Keratinocyte (primary cell): ENCODE measurements at regions not wholly inside any gene's neighbourhood (a gene's known extent, or its start where the extent isn't known, plus 50 kb on each side); places are given as distances from the start of the nearest gene placed in this dataset.

Source experiments
- DNase-seq: peaks from one replicate; pipeline ENCODE4 v3.0.0-alpha.2; 2011; ENCODE audit warnings: low read depth, missing footprints, low spot score
- FAIRE-seq: peaks from 2 replicates; lab custom pipeline; 2011; peaks lifted over from hg19 to GRCh38; lab: Jason Lieb, UNC
- H2AFZ ChIP-seq: 2 replicates; pipeline ENCODE4 v1.6.0; 2012; ENCODE audit warnings: low read length, control low read depth, inconsistent platforms; ENCODE audit not compliant: control insufficient read depth
- H3K27ac ChIP-seq: 2 replicates; pipeline ENCODE4 v1.5.1; 2011; ENCODE audit warnings: low read length; ENCODE audit not compliant: control insufficient read depth, insufficient read depth
- H3K27me3 ChIP-seq: 3 replicates; pipeline ENCODE4 v1.6.0; 2011; ENCODE audit warnings: low read length; ENCODE audit not compliant: control insufficient read depth, insufficient read depth; ENCODE audit errors: extremely low read depth
- H3K36me3 ChIP-seq, 2 experiments: 2 replicates in 1 of 2; 3 replicates in 1 of 2; pipeline ENCODE4 v1.5.1; 2011; ENCODE audit warnings: low read length in 2 of 2, mild to moderate bottlenecking in 1 of 2; ENCODE audit not compliant: control insufficient read depth in 2 of 2, insufficient read depth in 2 of 2; ENCODE audit errors: extremely low read depth in 1 of 2
- H3K4me1 ChIP-seq: 3 replicates; pipeline ENCODE4 v1.5.1; 2011; ENCODE audit warnings: low read length; ENCODE audit not compliant: control insufficient read depth, insufficient read depth; ENCODE audit errors: extremely low read depth
- H3K4me2 ChIP-seq: 3 replicates; pipeline ENCODE4 v1.6.0; 2011; ENCODE audit warnings: low read depth, low read length; ENCODE audit not compliant: control insufficient read depth, insufficient read depth; ENCODE audit errors: extremely low read depth
- H3K4me3 ChIP-seq, 3 experiments: fragments of 200-600 bp in 1 of 3; sonication (generic) in 1 of 3; 2 replicates in 2 of 3; 3 replicates in 1 of 3; pipeline ENCODE4 v1.5.1; 2011 to 2016; ENCODE audit warnings: low read length in 3 of 3, mild to moderate bottlenecking in 3 of 3, control low read depth in 2 of 3, inconsistent platforms in 1 of 3, low read depth in 1 of 3, mixed read lengths in 1 of 3, mixed run types in 1 of 3, moderate library complexity in 1 of 3; ENCODE audit not compliant: control insufficient read depth in 2 of 3, insufficient read depth in 2 of 3; ENCODE audit errors: extremely low read depth in 1 of 3
- H3K79me2 ChIP-seq: 2 replicates; pipeline ENCODE4 v1.6.0; 2012; ENCODE audit warnings: low read length; ENCODE audit not compliant: control insufficient read depth, insufficient read depth
- H3K9ac ChIP-seq: 3 replicates; pipeline ENCODE4 v1.6.0; 2011; ENCODE audit warnings: low read length; ENCODE audit not compliant: control insufficient read depth, insufficient read depth; ENCODE audit errors: extremely low read depth
- H3K9me1 ChIP-seq: 3 replicates; pipeline ENCODE4 v1.6.0; 2011; ENCODE audit warnings: low read length; ENCODE audit not compliant: control insufficient read depth, insufficient read depth; ENCODE audit errors: extremely low read depth
- H3K9me3 ChIP-seq: 2 replicates; pipeline ENCODE4 v1.5.1; 2012; ENCODE audit warnings: low read depth, low read length; ENCODE audit not compliant: control insufficient read depth
- H4K20me1 ChIP-seq: 3 replicates; pipeline ENCODE4 v1.6.0; 2011; ENCODE audit warnings: low read length; ENCODE audit not compliant: control insufficient read depth, insufficient read depth; ENCODE audit errors: extremely low read depth
- EZH2 ChIP-seq: IDR thresholded peaks from one replicate; pipeline ENCODE4 v1.6.1; 2012; ENCODE audit warnings: inconsistent platforms, mild to moderate bottlenecking, low read length, moderate library complexity
- dilution Hi-C: fragments of 300-500 bp; cut with MboI; formaldehyde crosslinking; loops from one replicate; pipeline ENCODE4 v1.7.0; 2020; ENCODE audit warnings: low sequenced_read_pairs; ENCODE audit not compliant: extremely low pct_ligation_motif_present
- TF ChIP-seq, protein P1 (sequence below), 3 experiments: IDR thresholded peaks in 1 of 3; conservative IDR thresholded peaks in 1 of 3; optimal IDR thresholded peaks in 1 of 3; 2 replicates in 2 of 3; 3 replicates in 1 of 3; pipeline versions ENCODE3 to v1.5.1; 2011; ENCODE audit warnings: low read length in 3 of 3, mild to moderate bottlenecking in 3 of 3, moderate library complexity in 2 of 3, control low read depth in 1 of 3, inconsistent platforms in 1 of 3; ENCODE audit not compliant: insufficient read depth in 2 of 3; ENCODE audit errors: extremely low read depth in 1 of 3

- Histone ChIP-seq H4K20me1 (no peaks in the 10 kb centered on the region), H3K36me3 (no peaks in the 10 kb centered on the region), H3K9me3 (no peaks in the 10 kb centered on the region), H3K4me1 (peaks cover 15% of the 10 kb centered on the region), H3K4me3 (no peak overlapping the region), H3K79me2 (no peaks in the 10 kb centered on the region), H3K4me2 (no peak overlapping the region), H3K9ac (no peak overlapping the region), H3K27ac (no peak overlapping the region), H2AFZ (no peak overlapping the region), H3K27me3 (no peaks in the 10 kb centered on the region), H3K9me1 (no peaks in the 10 kb centered on the region)
- TF ChIP-seq, protein P1, sequence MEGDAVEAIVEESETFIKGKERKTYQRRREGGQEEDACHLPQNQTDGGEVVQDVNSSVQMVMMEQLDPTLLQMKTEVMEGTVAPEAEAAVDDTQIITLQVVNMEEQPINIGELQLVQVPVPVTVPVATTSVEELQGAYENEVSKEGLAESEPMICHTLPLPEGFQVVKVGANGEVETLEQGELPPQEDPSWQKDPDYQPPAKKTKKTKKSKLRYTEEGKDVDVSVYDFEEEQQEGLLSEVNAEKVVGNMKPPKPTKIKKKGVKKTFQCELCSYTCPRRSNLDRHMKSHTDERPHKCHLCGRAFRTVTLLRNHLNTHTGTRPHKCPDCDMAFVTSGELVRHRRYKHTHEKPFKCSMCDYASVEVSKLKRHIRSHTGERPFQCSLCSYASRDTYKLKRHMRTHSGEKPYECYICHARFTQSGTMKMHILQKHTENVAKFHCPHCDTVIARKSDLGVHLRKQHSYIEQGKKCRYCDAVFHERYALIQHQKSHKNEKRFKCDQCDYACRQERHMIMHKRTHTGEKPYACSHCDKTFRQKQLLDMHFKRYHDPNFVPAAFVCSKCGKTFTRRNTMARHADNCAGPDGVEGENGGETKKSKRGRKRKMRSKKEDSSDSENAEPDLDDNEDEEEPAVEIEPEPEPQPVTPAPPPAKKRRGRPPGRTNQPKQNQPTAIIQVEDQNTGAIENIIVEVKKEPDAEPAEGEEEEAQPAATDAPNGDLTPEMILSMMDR (optimal IDR thresholded peaks at IDR 0.05 in 1 of 3, IDR thresholded peaks at IDR 0.05 in 1 of 3, conservative IDR thresholded peaks at IDR 0.05 in 1 of 3; ENCODE audit: extremely low read depth in 1 of 3, insufficient read depth in 2 of 3, low read length in 3 of 3) = no peak
- no peak for TF ChIP-seq EZH2
- FAIRE-seq (no peak), DNase-seq (no peak)
- dilution Hi-C loops = no loop called here
Measured at GRCh38 chr14:51479584-51480325, 172.0 kb upstream of the FRMD6 start.

GRCh38 chr14:51481643-51482042, 170.1 kb upstream of the FRMD6 start:
- no peak for FAIRE-seq

More at GRCh38 chr14:51481643-51482042, 170.1 kb upstream of the FRMD6 start:
- TF ChIP-seq, protein P1 (optimal IDR thresholded peaks at IDR 0.05 in 1 of 3, IDR thresholded peaks at IDR 0.05 in 1 of 3, conservative IDR thresholded peaks at IDR 0.05 in 1 of 3; ENCODE audit: extremely low read depth in 1 of 3, insufficient read depth in 2 of 3, low read length in 3 of 3) = no peak
- TF ChIP-seq EZH2 = no peak
- Histone ChIP-seq H3K9me3 (no peaks in the 10 kb centered on the region), H3K4me1 (peaks cover 8% of the 10 kb centered on the region), H3K9me1 (no peaks in the 10 kb centered on the region), H2AFZ (no peak overlapping the region), H3K27ac (no peak overlapping the region), H3K27me3 (no peaks in the 10 kb centered on the region), H3K79me2 (no peaks in the 10 kb centered on the region), H3K9ac (no peak overlapping the region), H4K20me1 (no peaks in the 10 kb centered on the region), H3K4me3 (no peak overlapping the region), H3K4me2 (no peak overlapping the region), H3K36me3 (no peaks in the 10 kb centered on the region)
- dilution Hi-C loops = no loop called here
- no peak for DNase-seq
